Thyroid gland (tissue), 4 donors: ENCODE measurements at regions not wholly inside any gene's neighbourhood (a gene's known extent, or its start where the extent isn't known, plus 50 kb on each side); places are given as distances from the start of the nearest gene placed in this dataset.

Experiments used
- CTCF ChIP-seq, 6 experiments: fragments of 200-600 bp in 3 of 6; fragments of 450-650 bp in 3 of 6; sonication (generic) in 3 of 6; IDR thresholded peaks; one replicate each; pipeline ENCODE4 v1.5.1; 2016 to 2019; ENCODE audit warnings: antibody characterized with exemption in 6 of 6, mild to moderate bottlenecking in 2 of 6, inconsistent platforms in 1 of 6, moderate library complexity in 1 of 6
- POLR2A ChIP-seq, 2 donors: fragments of 450-650 bp; IDR thresholded peaks; one replicate each; pipeline ENCODE4 v1.6.1; 2017; ENCODE audit warnings: antibody characterized with exemption in 2 of 2, mild to moderate bottlenecking in 2 of 2, moderate library complexity in 1 of 2

GRCh38 chr4:121227341-121227792 lies 63.2 kb upstream of the TNIP3 start:
- TF ChIP-seq POLR2A (IDR thresholded peaks at IDR 0.05), result no peak
- no peak for TF ChIP-seq CTCF (IDR thresholded peaks at IDR 0.05)
